CD8-positive, alpha-beta memory T cell (primary cell): ENCODE measurements at regions not wholly inside any gene's neighbourhood (a gene's known extent, or its start where the extent isn't known, plus 50 kb on each side); places are given as distances from the start of the nearest gene placed in this dataset.

Source experiments
- CTCF ChIA-PET: fragments of 350-600 bp; sonication (Branson Sonifier 250); formaldehyde crosslinking; loops from one replicate; lab custom pipeline; 2021; ENCODE audit warnings: antibody characterized with exemption; lab: Charles Lee
- POLR2A ChIA-PET: fragments of 350-600 bp; sonication (Branson Sonifier 250); formaldehyde crosslinking; loops from one replicate; lab custom pipeline; 2021; ENCODE audit warnings: antibody characterized with exemption; lab: Charles Lee
- DNase-seq, 5 donors: peaks; one replicate each; pipeline versions ENCODE4 v3.0.0 to v3.0.0-alpha.2; 2020 to 2022; ENCODE audit warnings: mixed read lengths in 1 of 5
- H3K27ac ChIP-seq: one replicate; pipeline ENCODE4 v1.7.0; 2013; ENCODE audit warnings: low read depth, mild to moderate bottlenecking, low read length, moderate library complexity
- H3K27me3 ChIP-seq: 2 replicates; pipeline ENCODE4 v1.7.0; 2013; ENCODE audit warnings: low read length, mild to moderate bottlenecking; ENCODE audit not compliant: insufficient read depth, poor library complexity, severe bottlenecking
- H3K36me3 ChIP-seq: 2 replicates; pipeline ENCODE4 v1.7.0; 2013; ENCODE audit warnings: mild to moderate bottlenecking, low read length, moderate library complexity; ENCODE audit not compliant: insufficient read depth
- H3K4me1 ChIP-seq: 2 replicates; pipeline ENCODE4 v1.7.0; 2013; ENCODE audit warnings: mild to moderate bottlenecking, low read length, moderate library complexity; ENCODE audit not compliant: insufficient read depth
- H3K4me3 ChIP-seq: 2 replicates; pipeline ENCODE4 v1.7.0; 2013; ENCODE audit warnings: mild to moderate bottlenecking, low read length
- H3K9me3 ChIP-seq: 2 replicates; pipeline ENCODE4 v1.7.0; 2013; ENCODE audit warnings: mild to moderate bottlenecking, low read length
- H3K27ac Mint-ChIP-seq, 8 donors: one replicate each; pipeline ENCODE4 v1.8.0; 2020 to 2021; ENCODE audit warnings: mixed read lengths in 8 of 8, mild to moderate bottlenecking in 6 of 8, inconsistent platforms in 3 of 8, moderate library complexity in 3 of 8
- H3K27me3 Mint-ChIP-seq, 2 donors: one replicate each; pipeline ENCODE4 v1.8.0; 2020 to 2021; ENCODE audit warnings: mixed read lengths in 2 of 2, mild to moderate bottlenecking in 1 of 2, moderate library complexity in 1 of 2
- H3K36me3 Mint-ChIP-seq, 3 donors: one replicate each; pipeline ENCODE4 v1.8.0; 2020 to 2021; ENCODE audit warnings: mixed read lengths in 3 of 3, inconsistent platforms in 1 of 3, mild to moderate bottlenecking in 1 of 3
- H3K4me1 Mint-ChIP-seq, 3 donors: one replicate each; pipeline ENCODE4 v1.8.0; 2020 to 2021; ENCODE audit warnings: mixed read lengths in 3 of 3, inconsistent platforms in 1 of 3, mild to moderate bottlenecking in 1 of 3
- H3K4me3 Mint-ChIP-seq, 7 donors: one replicate each; pipeline ENCODE4 v1.8.0; 2020 to 2021; ENCODE audit warnings: mixed read lengths in 7 of 7, mild to moderate bottlenecking in 6 of 7, moderate library complexity in 4 of 7, inconsistent platforms in 2 of 7
- H3K9me3 Mint-ChIP-seq, 5 donors: one replicate each; pipeline ENCODE4 v1.8.0; 2020 to 2022; ENCODE audit warnings: mixed read lengths in 5 of 5, mild to moderate bottlenecking in 3 of 5, moderate library complexity in 2 of 5, inconsistent platforms in 1 of 5

DNA sequence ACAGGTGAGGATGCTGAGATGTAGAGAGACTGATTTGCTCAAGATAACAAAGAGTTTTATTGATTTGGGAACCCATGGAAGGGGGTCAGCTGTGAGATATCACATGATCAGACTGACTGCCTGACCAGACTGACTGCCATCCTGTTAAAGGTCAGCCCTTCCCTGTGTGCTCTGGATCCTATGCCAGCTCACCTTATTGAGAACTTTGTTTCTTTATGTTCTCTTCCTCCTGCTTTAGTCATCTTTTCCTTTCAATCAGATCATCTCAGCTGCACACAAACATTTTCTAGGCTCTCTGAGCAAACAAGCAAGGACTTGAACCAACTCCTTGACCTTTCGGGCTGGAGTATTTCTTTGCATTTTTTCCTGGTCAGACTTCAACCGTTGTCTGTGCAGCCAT lies 50.0 kb upstream of the MTPN start:
- Mint-ChIP-seq H3K36me3 (peaks cover 14 to 26% (median 18%) of the 10 kb centered on the region in 3 donors), H3K9me3 (no peaks in the 10 kb centered on the region), H3K27ac (no peak overlapping the region), H3K27me3 (no peaks in the 10 kb centered on the region), H3K4me1 (peaks cover 0 to 8% (median 0%) of the 10 kb centered on the region in 3 donors), H3K4me3 (no peak overlapping the region)
- no peaks in the 10 kb centered on the region for H3K4me1 ChIP-seq
- no peak overlapping the region for H3K27ac ChIP-seq
- H3K36me3 ChIP-seq = no peaks in the 10 kb centered on the region
- CTCF ChIA-PET = interaction anchor here (1.1 kb wide), 1 partner anchor 12 kb away, joined by 3 read pairs; no protein-coding TSS in a partner anchor
- H3K4me3 ChIP-seq = no peak overlapping the region
- POLR2A ChIA-PET = no interaction called here
- H3K9me3 ChIP-seq = no peaks in the 10 kb centered on the region
- DNase-seq = no peak
- no peaks in the 10 kb centered on the region for H3K27me3 ChIP-seq
